IMR-90 (cell line): ENCODE measurements at regions not wholly inside any gene's neighbourhood (a gene's known extent, or its start where the extent isn't known, plus 50 kb on each side); places are given as distances from the start of the nearest gene placed in this dataset.

Experiments
- ATAC-seq: fragments of 200-7000 bp; cut with Tn5 transposase; 2 replicates; pipeline ENCODE4 v1.9.1; 2020; ENCODE audit warnings: low read depth, mild to moderate bottlenecking, moderate library complexity
- BruUV-seq: library from RNA; stranded (reverse); fragments of 400-500 nt; replicated peaks from 2 replicates; lab custom pipeline; 2021; lab: Mats Ljungman, UMichigan
- CTCF ChIA-PET: fragments of 300-600 bp; formaldehyde crosslinking; extraction: SDS; loops from one replicate; lab custom pipeline; 2021; ENCODE audit warnings: antibody characterized with exemption; lab: Yijun Ruan, JAX
- POLR2A ChIA-PET: fragments of 300-600 bp; sonication (Branson Sonifier 250); formaldehyde crosslinking; loops from one replicate; lab custom pipeline; 2022; ENCODE audit warnings: antibody characterized with exemption; ENCODE audit not compliant: unreplicated experiment; lab: Charles Lee
- DNase-seq: peaks from one replicate; pipeline ENCODE4 v3.0.0; 2013
- H2AFZ ChIP-seq: replicated peaks from 2 replicates; pipeline ENCODE3; 2013; ENCODE audit warnings: low read length, mild to moderate bottlenecking; ENCODE audit not compliant: poor library complexity
- H2AK5ac ChIP-seq: 2 replicates; pipeline ENCODE4 v1.6.1; 2013; ENCODE audit warnings: low read depth, low read length, inconsistent platforms
- H2AK9ac ChIP-seq: replicated peaks from 2 replicates; pipeline ENCODE3; 2013; ENCODE audit warnings: mild to moderate bottlenecking, low read depth, low read length, moderate library complexity; ENCODE audit not compliant: poor library complexity
- H2BK120ac ChIP-seq: 2 replicates; pipeline ENCODE4 v1.6.1; 2013; ENCODE audit warnings: low read depth, low read length, inconsistent platforms
- H2BK15ac ChIP-seq: 3 replicates; pipeline ENCODE4 v1.6.1; 2013; ENCODE audit warnings: low read depth, low read length, inconsistent platforms
- H2BK20ac ChIP-seq: 2 replicates; pipeline ENCODE4 v1.6.1; 2013; ENCODE audit warnings: low read depth, mild to moderate bottlenecking, inconsistent platforms, low read length, moderate library complexity
- H2BK5ac ChIP-seq: 2 replicates; pipeline ENCODE4 v1.6.1; 2013; ENCODE audit warnings: mild to moderate bottlenecking, low read depth, low read length, inconsistent platforms; ENCODE audit not compliant: poor library complexity, severe bottlenecking
- H3K14ac ChIP-seq: replicated peaks from 2 replicates; pipeline ENCODE4 v1.6.1; 2013; ENCODE audit warnings: low read depth, low read length, inconsistent platforms
- H3K18ac ChIP-seq: 2 replicates; pipeline ENCODE4 v1.6.1; 2013; ENCODE audit warnings: low read depth, low read length, control low read depth
- H3K23ac ChIP-seq: 2 replicates; pipeline ENCODE4 v1.6.1; 2013; ENCODE audit warnings: low read depth, low read length, inconsistent platforms
- H3K27ac ChIP-seq: 2 replicates; pipeline ENCODE4 v1.5.1; 2013; ENCODE audit warnings: mild to moderate bottlenecking, control low read depth, low read length; ENCODE audit not compliant: insufficient read depth
- H3K27me3 ChIP-seq: 2 replicates; pipeline ENCODE4 v1.6.1; 2013; ENCODE audit warnings: low read length; ENCODE audit not compliant: control insufficient read depth, insufficient read depth
- H3K36me3 ChIP-seq: 2 replicates; pipeline ENCODE4 v1.6.1; 2013; ENCODE audit warnings: low read length, mixed read lengths; ENCODE audit not compliant: control insufficient read depth, insufficient read depth
- H3K4ac ChIP-seq: 2 replicates; pipeline ENCODE4 v1.6.1; 2013; ENCODE audit warnings: low read depth, low read length, inconsistent platforms
- H3K4me1 ChIP-seq: 2 replicates; pipeline ENCODE4 v1.6.1; 2013; ENCODE audit warnings: low read length, mixed read lengths; ENCODE audit not compliant: control insufficient read depth, insufficient read depth
- H3K4me2 ChIP-seq: 2 replicates; pipeline ENCODE4 v1.6.1; 2013; ENCODE audit warnings: low read depth, mild to moderate bottlenecking, control low read depth, low read length, moderate library complexity
- H3K4me3 ChIP-seq: 2 replicates; pipeline ENCODE4 v1.5.1; 2013; ENCODE audit warnings: low read depth, mild to moderate bottlenecking, control low read depth, low read length, moderate library complexity; ENCODE audit not compliant: insufficient read depth
- H3K56ac ChIP-seq: 2 replicates; pipeline ENCODE4 v1.6.1; 2013; ENCODE audit warnings: low read length, inconsistent platforms; ENCODE audit not compliant: insufficient read depth; ENCODE audit errors: extremely low read depth
- H3K79me1 ChIP-seq, 2 experiments: 2 replicates each; pipeline ENCODE4 v1.6.1; 2013; ENCODE audit warnings: low read length in 2 of 2, inconsistent platforms in 1 of 2, low read depth in 1 of 2
- H3K9ac ChIP-seq: 2 replicates; pipeline ENCODE4 v1.6.1; 2013; ENCODE audit warnings: low read depth, low read length, control low read depth
- H3K9me1 ChIP-seq: 2 replicates; pipeline ENCODE4 v1.6.1; 2013; ENCODE audit warnings: low read length, inconsistent platforms; ENCODE audit not compliant: insufficient read depth
- H3K9me3 ChIP-seq: 2 replicates; pipeline ENCODE4 v1.6.1; 2013; ENCODE audit warnings: low read length; ENCODE audit not compliant: control insufficient read depth, insufficient read depth
- H4K20me1 ChIP-seq: 2 replicates; pipeline ENCODE4 v1.6.1; 2013; ENCODE audit warnings: low read length, inconsistent platforms; ENCODE audit not compliant: insufficient read depth
- H4K5ac ChIP-seq: 2 replicates; pipeline ENCODE4 v1.6.1; 2013; ENCODE audit warnings: mild to moderate bottlenecking, low read depth, low read length, control low read depth
- H4K8ac ChIP-seq, 2 experiments: 2 replicates each; pipeline ENCODE4 v1.6.1; 2013; ENCODE audit warnings: low read depth in 2 of 2, low read length in 2 of 2, control low read depth in 1 of 2, inconsistent platforms in 1 of 2
- H4K91ac ChIP-seq: 2 replicates; pipeline ENCODE4 v1.6.1; 2013; ENCODE audit warnings: low read depth, low read length, inconsistent platforms; ENCODE audit not compliant: insufficient read depth
- BHLHE40 ChIP-seq: fragments of 150-350 bp; IDR thresholded peaks from 2 replicates; pipeline ENCODE4 v1.6.1; 2016; ENCODE audit warnings: mild to moderate bottlenecking, low read depth, low read length
- CEBPB ChIP-seq: IDR thresholded peaks from 2 replicates; pipeline ENCODE4 v1.6.1; 2012; ENCODE audit warnings: low read depth, low read length, improper control_type of control experiment
- CHD1 ChIP-seq: IDR thresholded peaks from 2 replicates; pipeline ENCODE4 v1.6.1; 2012; ENCODE audit warnings: low read depth, low read length, improper control_type of control experiment
- CTCF ChIP-seq: conservative IDR thresholded peaks from 2 replicates; pipeline ENCODE4 v1.5.1; 2012; ENCODE audit warnings: mild to moderate bottlenecking, low read depth, low read length, improper control_type of control experiment
- FOS ChIP-seq: fragments of 150-350 bp; IDR thresholded peaks from 2 replicates; pipeline ENCODE4 v1.6.1; 2016; ENCODE audit warnings: low read depth, low read length
- MAFK ChIP-seq: IDR thresholded peaks from 2 replicates; pipeline ENCODE4 v1.6.1; 2012; ENCODE audit warnings: low read depth, low read length, improper control_type of control experiment
- MAZ ChIP-seq: IDR thresholded peaks from 2 replicates; pipeline ENCODE4 v1.6.1; 2012; ENCODE audit warnings: low read depth, mild to moderate bottlenecking, low read length, improper control_type of control experiment, moderate library complexity, borderline replicate concordance
- MXI1 ChIP-seq: IDR thresholded peaks from 2 replicates; pipeline ENCODE4 v1.6.1; 2012; ENCODE audit warnings: low read depth, mild to moderate bottlenecking, low read length, moderate library complexity, borderline replicate concordance
- NFE2L2 ChIP-seq: fragments of 150-350 bp; IDR thresholded peaks from 2 replicates; pipeline ENCODE4 v1.6.1; 2016; ENCODE audit warnings: low read depth, mild to moderate bottlenecking, low read length
- POLR2A ChIP-seq: IDR thresholded peaks from 2 replicates; pipeline ENCODE4 v1.6.1; 2012; ENCODE audit warnings: mild to moderate bottlenecking, low read depth, low read length
- RAD21 ChIP-seq: IDR thresholded peaks from 2 replicates; pipeline ENCODE4 v1.6.1; 2012; ENCODE audit warnings: low read length, improper control_type of control experiment
- RCOR1 ChIP-seq: IDR thresholded peaks from 2 replicates; pipeline ENCODE4 v1.6.1; 2012; ENCODE audit warnings: mild to moderate bottlenecking, low read length, improper control_type of control experiment; ENCODE audit not compliant: insufficient replicate concordance
- RFX5 ChIP-seq: IDR thresholded peaks from 2 replicates; pipeline ENCODE4 v1.8.0; 2012; ENCODE audit warnings: low read depth, mild to moderate bottlenecking, low read length, moderate library complexity
- SMC3 ChIP-seq: fragments of 150-350 bp; IDR thresholded peaks from 2 replicates; pipeline ENCODE4 v1.6.1; 2016; ENCODE audit warnings: low read depth, mild to moderate bottlenecking, antibody characterized with exemption, low read length, moderate library complexity
- USF2 ChIP-seq: fragments of 150-350 bp; IDR thresholded peaks from 2 replicates; pipeline ENCODE4 v1.6.1; 2017; ENCODE audit warnings: mild to moderate bottlenecking, antibody characterized with exemption, low read length, low read depth
- WGBS, 2 experiments: methylation state at CpG; one replicate each; pipeline versions ENCODE4 v1.1.5 to v1.1.7; 2013; ENCODE audit warnings: missing lambda C conversion rate in 2 of 2; ENCODE audit not compliant: insufficient read length in 1 of 2; ENCODE audit errors: extremely low coverage in 2 of 2; 5-methylcytosine and 5-hydroxymethylcytosine counted together
- dilution Hi-C: fragments of 300-500 bp; cut with HindIII; formaldehyde crosslinking; loops from one replicate; pipeline ENCODE4 v1.14.3; 2018; ENCODE audit warnings: low sequenced_read_pairs; ENCODE audit not compliant: unreplicated experiment
- in situ Hi-C: fragments of 300-500 bp; cut with MboI; formaldehyde crosslinking; loops from 3 replicates; pipeline ENCODE4 v1.14.3; 2019; ENCODE audit warnings: low sequenced_read_pairs, inconsistent platforms, mixed read lengths
- intact Hi-C: fragments of 100-400 bp; cut with micrococcal nuclease; formaldehyde crosslinking; loops from 2 replicates; pipeline ENCODE4 v1.10.0; 2022
- TF ChIP-seq, protein P1 (sequence below): fragments of 150-350 bp; IDR thresholded peaks from 2 replicates; pipeline ENCODE4 v1.6.1; 2016; ENCODE audit warnings: low read depth, mild to moderate bottlenecking, low read length, moderate library complexity, borderline replicate concordance

GRCh38 chr9:124149992-124150391, 107.8 kb upstream of the NEK6 start:
- no peak overlapping the region for H4K91ac ChIP-seq
- H3K9me3 ChIP-seq: no peaks in the 10 kb centered on the region
- H3K4me3 ChIP-seq: no peak overlapping the region
- no peak overlapping the region for H2BK5ac ChIP-seq
- BruUV-seq: no TSS peak
- no peak overlapping the region for H4K8ac ChIP-seq
- H3K4ac ChIP-seq: no peak overlapping the region
- intact Hi-C loops (no loop called here), dilution Hi-C loops (no loop called here), in situ Hi-C loops (no loop called here)
- H2BK20ac ChIP-seq: no peak overlapping the region
- no peaks in the 10 kb centered on the region for H4K20me1 ChIP-seq
- peaks cover 7% of the 10 kb centered on the region for H3K27me3 ChIP-seq
- DNase-seq (peak; percentile 26), ATAC-seq (peak; percentile 61)
- H2AK9ac ChIP-seq: no peak overlapping the region
- POLR2A ChIA-PET: no interaction called here
- H4K5ac ChIP-seq: no peak overlapping the region
- no peak overlapping the region for H2BK15ac ChIP-seq
- no peak overlapping the region for H2AK5ac ChIP-seq
- no peak overlapping the region for H3K56ac ChIP-seq
- CTCF ChIA-PET: no interaction called here
- no peak overlapping the region for H3K4me2 ChIP-seq
- no peak overlapping the region for H3K18ac ChIP-seq
- no peak overlapping the region for H3K27ac ChIP-seq
- no peaks in the 10 kb centered on the region for H3K36me3 ChIP-seq
- no peak overlapping the region for H2AFZ ChIP-seq
- H3K9ac ChIP-seq: no peak overlapping the region
- no peaks in the 10 kb centered on the region for H3K4me1 ChIP-seq
- H3K9me1 ChIP-seq: no peaks in the 10 kb centered on the region
- no peak overlapping the region for H3K14ac ChIP-seq
- TF ChIP-seq USF2: no peak
- TF ChIP-seq RCOR1: no peak
- TF ChIP-seq MXI1: no peak
- TF ChIP-seq MAFK: no peak
- TF ChIP-seq RFX5: no peak
- TF ChIP-seq BHLHE40: no peak
- TF ChIP-seq RAD21: no peak
- TF ChIP-seq CEBPB: no peak
- TF ChIP-seq SMC3: no peak
- TF ChIP-seq CTCF: no peak
- no peak for TF ChIP-seq FOS
- no peak for TF ChIP-seq POLR2A
- TF ChIP-seq, protein P1, sequence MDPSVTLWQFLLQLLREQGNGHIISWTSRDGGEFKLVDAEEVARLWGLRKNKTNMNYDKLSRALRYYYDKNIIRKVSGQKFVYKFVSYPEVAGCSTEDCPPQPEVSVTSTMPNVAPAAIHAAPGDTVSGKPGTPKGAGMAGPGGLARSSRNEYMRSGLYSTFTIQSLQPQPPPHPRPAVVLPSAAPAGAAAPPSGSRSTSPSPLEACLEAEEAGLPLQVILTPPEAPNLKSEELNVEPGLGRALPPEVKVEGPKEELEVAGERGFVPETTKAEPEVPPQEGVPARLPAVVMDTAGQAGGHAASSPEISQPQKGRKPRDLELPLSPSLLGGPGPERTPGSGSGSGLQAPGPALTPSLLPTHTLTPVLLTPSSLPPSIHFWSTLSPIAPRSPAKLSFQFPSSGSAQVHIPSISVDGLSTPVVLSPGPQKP: no peak
- TF ChIP-seq CHD1: no peak
- no peak for TF ChIP-seq NFE2L2
- no peak for TF ChIP-seq MAZ
- WGBS, 2 experiments: no CpG with 5 or more reads among the region's 1 CpG
- H2BK120ac ChIP-seq: no peak overlapping the region
- no peak overlapping the region for H3K23ac ChIP-seq
- H3K79me1 ChIP-seq: no peaks in the 10 kb centered on the region
